Omental fat pad (tissue), 3 donors: ENCODE measurements at regions not wholly inside any gene's neighbourhood (a gene's known extent, or its start where the extent isn't known, plus 50 kb on each side); places are given as distances from the start of the nearest gene placed in this dataset.
"Not testable (repeated sequence)": the region's sequence is repeated elsewhere in the genome, so short reads cannot be mapped to it uniquely, and the experiment has no call there.

Experiments used
- ATAC-seq: fragments of 150-250 bp; one replicate; pipeline ENCODE4 v1.9.1; 2016; ENCODE audit warnings: mild to moderate bottlenecking, moderate library complexity; ENCODE audit not compliant: low FRiP score
- DNase-seq: peaks from one replicate; pipeline ENCODE4 v3.0.0-alpha.2; 2019; ENCODE audit warnings: low spot score
- TF ChIP-seq, protein P1 (sequence below), 3 donors: fragments of 450-650 bp; IDR thresholded peaks; one replicate each; pipeline ENCODE4 v1.5.1; 2016 to 2017; ENCODE audit warnings: antibody characterized with exemption in 3 of 3, mild to moderate bottlenecking in 3 of 3, moderate library complexity in 2 of 3

GRCh38 chr3:27606537-27606936 is 115.6 kb downstream of the EOMES start:
- no peak for ATAC-seq
- TF ChIP-seq, protein P1, sequence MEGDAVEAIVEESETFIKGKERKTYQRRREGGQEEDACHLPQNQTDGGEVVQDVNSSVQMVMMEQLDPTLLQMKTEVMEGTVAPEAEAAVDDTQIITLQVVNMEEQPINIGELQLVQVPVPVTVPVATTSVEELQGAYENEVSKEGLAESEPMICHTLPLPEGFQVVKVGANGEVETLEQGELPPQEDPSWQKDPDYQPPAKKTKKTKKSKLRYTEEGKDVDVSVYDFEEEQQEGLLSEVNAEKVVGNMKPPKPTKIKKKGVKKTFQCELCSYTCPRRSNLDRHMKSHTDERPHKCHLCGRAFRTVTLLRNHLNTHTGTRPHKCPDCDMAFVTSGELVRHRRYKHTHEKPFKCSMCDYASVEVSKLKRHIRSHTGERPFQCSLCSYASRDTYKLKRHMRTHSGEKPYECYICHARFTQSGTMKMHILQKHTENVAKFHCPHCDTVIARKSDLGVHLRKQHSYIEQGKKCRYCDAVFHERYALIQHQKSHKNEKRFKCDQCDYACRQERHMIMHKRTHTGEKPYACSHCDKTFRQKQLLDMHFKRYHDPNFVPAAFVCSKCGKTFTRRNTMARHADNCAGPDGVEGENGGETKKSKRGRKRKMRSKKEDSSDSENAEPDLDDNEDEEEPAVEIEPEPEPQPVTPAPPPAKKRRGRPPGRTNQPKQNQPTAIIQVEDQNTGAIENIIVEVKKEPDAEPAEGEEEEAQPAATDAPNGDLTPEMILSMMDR (IDR thresholded peaks at IDR 0.05): no peak
- no peak for DNase-seq

DNA sequence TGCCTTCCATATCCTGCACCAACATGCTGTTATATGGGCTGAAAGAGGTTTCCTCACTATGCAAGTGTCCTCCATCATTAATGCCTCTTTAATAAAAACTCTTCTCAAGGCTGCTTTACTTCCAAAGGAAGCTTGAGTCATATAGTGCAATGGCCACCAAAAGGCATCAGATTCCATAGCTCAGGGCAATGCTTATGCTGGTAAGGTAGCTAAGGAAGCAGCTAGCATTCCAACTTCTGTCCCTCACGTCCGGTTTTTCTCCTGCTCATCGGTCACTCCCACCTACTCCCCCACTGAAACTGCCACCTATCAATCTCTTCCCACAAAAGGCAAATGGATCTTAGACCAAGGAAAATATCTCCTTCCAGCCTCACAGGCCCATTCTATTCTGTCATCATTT is 117.1 kb upstream of the SLC4A7 start:
- not testable (repeated sequence) for DNase-seq, ATAC-seq

DNA sequence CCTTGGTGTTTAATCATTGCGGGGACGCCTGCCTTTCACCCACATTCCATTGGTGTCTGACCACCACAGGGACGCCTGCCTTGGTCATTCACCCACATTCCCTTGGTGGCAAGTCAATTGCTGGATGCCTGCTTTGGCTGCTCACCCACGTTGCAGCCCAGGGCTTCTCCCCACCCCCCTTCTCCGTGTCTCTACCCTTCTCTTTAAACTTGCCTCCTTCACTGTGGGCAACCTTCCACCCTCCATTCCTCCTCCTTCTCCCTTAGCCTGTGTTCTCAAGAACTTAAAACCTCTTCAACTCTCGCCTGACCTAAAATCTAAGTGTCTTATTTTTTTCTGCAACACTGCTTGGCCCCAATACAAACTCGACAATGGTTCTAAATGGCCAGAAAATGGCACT is 115.6 kb upstream of the SLC4A7 start:
- ATAC-seq, DNase-seq: not testable (repeated sequence)

- no peak for DNase-seq
- TF ChIP-seq, protein P1 (IDR thresholded peaks at IDR 0.05): no peak
- ATAC-seq: no peak
These were observed 112.7 kb upstream of the SLC4A7 start for GRCh38 chr3:27596921-27597320.

- DNase-seq (no peak), ATAC-seq (no peak)
- TF ChIP-seq, protein P1 (IDR thresholded peaks at IDR 0.05): no peak
These were observed 112.2 kb upstream of the SLC4A7 start for GRCh38 chr3:27596334-27596841.

GRCh38 chr3:27594096-27594690 is 110.0 kb upstream of the SLC4A7 start:
- ATAC-seq (no peak), DNase-seq (no peak)
- TF ChIP-seq, protein P1 (IDR thresholded peaks at IDR 0.05): no peak

DNA sequence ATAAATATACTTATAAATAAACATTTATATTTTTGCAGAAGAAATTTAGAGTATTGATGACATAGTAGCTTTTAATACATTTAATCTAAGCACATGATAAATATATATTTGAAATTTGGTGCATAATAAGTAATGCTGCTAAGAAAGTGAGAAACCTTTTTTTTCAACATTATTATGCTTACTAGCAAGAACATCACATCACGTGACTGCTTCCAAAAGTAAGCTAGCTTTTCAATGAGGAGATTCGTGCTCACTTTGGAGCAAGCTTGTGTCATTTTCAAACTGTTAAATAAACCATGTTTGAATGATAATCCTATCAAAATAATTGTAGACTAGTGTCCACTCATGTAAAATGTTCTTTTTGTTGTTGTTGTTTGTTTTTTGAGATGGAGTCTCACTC is 109.0 kb upstream of the SLC4A7 start:
- TF ChIP-seq, protein P1 (IDR thresholded peaks at IDR 0.05): no peak
- DNase-seq: no peak
- no peak for ATAC-seq

GRCh38 chr3:27591312-27592210 is 107.4 kb upstream of the SLC4A7 start:
- ATAC-seq (no peak), DNase-seq (no peak)
- TF ChIP-seq, protein P1 (IDR thresholded peaks at IDR 0.05): no peak
